Kasumi-1 (cell line): ENCODE measurements at regions not wholly inside any gene's neighbourhood (a gene's known extent, or its start where the extent isn't known, plus 50 kb on each side); places are given as distances from the start of the nearest gene placed in this dataset.

Source experiments
- DNase-seq, 2 experiments: peaks; one replicate each; lab custom pipeline; 2025; lab: John Stamatoyannopoulos, UW

DNA sequence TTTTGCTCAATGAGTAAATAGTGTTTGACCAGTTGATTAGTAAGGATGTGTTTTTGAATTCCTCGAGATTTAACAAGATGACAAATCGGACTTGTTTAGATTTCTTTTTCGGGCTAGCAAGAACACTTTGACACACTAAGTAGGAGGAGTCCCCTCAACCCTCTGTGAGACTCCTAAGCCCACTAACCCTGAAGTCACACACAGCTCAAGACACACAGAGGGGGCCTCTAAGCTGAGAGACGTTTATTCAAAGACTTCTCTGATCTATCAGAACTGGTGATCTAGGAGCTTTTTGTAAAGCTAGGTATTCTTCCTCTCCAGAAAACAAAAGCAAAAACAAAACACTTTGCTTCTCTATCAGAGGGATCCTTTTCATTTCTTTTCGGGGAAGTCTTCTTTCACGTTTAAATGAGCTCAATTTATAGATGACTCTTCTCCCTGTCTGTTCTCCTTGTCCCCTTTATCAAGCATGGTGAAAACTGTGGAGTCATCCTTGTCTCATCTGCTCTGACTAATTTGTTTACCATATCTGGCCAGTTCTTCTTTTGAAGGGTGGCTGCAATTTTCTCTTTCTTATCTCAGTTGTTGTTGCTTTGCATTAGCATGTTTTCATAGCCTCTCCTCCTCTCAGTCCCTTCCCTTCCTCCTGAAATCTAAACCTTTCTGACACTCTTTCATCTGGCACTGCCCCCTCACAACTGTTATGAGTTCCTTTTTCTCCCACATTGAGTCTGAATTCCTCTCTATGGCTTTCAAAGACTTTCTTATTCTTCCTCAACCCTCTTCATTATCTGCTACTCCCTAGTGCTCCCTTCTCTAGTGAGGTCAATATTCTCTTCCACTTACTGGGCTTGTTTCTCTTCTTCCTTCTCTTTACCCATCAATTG lies 68.5 kb upstream of the RAI14 start:
- DNase-seq, result peak in 1 of 2 experiments; percentile 12

DNA sequence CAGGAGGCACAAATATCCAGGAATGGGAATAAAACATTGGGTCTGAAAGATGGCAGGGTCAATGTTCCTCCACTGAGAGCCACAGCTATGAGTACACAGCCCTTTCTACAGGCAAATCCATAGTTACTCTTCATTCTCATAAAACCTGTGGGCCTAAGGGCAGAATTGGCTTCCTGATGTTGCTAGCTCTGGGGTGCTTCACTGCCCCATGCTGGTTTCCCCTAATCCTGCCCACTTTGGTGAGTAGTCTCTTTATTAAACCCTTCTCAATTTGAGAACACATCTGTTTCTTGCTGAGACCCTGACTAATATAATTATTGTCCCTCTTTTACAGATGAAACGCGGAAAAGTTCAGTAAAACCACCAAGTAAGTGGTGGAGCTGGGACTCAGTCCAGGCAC lies 66.3 kb upstream of the RAI14 start:
- DNase-seq, result no peak

DNA sequence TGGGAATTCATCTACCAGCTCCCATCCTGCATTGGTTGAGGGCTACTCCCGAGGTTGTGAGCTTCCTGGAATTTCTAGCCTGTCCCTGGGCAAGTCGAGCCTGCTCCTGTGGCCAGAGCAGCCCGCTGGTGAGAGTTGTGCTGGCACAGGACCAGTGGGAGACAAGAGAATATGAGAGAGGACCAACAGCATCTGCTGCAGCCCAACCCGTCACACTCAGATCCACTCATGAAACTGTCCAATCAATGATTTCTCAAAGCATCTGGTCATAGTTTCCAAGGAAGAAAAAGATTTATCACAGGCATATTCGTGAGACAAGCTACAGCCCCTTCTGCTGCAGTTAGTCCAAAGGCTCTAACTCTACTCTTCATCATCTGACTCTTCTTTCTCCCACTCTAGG lies 64.4 kb upstream of the RAI14 start:
- DNase-seq, result no peak

DNA sequence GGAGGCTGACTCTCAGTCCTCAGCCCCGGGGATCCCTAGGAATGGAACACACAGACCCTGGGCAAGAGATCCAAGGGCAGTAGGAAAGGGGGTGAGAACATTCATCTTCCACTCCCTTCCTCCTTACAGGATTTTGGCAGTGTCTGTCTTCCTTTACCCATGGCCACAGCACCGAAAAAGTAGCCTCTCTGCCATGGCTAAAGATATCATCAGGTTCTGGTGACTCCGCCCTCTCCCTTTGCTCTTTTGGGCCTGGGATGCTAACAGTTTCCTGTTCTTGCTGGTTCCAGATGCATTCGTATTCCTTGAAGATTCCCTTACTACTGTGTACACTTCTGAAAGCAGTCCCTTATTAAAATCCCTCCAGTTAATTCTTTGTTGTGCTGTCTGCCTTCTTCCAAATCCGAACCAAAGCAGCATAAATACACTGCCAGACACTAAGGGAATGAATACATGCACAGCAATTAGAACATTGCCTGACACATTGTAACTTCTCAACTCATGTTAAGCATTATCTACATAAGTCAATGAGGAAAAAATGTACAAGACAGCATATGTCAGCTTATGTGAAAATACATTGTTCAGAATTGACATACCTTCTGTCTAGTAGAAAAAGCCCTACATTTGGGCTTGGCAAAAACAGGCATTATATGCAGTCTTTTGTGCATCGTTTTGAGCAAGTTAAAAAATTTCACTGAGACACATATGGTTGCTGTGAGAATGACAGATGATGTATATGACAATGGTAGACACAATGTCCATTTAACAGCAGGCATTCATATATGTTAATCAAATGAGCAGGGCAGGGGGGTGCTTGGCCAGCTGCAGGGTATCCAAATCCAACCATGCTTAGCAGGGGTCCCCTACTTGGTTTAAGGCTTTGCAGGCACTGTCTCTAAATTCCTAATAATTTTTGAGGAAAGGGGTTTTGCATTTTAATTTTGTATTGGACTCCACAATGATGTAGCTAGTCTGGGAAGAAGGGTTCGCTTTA lies 58.8 kb upstream of the RAI14 start:
- no peak for DNase-seq

DNA sequence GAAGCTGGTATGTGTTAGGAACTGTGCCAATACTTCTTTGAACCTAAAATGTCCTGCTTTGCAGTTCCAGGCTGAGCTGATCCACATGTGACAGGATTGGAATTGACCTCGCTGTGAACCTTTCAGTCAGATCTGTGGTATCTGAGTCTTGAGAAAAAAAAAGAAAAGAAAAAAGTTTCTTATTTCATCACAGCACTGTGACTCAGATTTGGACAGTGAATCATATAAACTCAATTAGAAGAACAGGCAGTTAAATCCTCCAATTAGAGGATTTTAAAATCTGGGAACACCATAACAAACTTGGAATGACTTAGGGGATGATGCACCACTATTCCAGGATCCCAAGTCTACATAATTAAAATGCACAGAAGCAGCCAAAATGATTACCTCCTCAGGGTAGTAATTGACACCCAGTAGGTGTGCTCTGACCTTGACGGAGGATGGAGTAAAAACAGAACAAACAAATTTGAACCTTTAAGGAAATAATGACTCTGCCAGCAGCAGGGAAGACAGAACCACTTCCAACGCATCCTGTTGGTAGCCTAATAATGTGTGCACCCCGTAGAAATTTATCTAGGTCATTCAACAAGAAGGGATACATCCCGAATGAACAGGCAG lies 57.8 kb upstream of the RAI14 start:
- no peak for DNase-seq

DNA sequence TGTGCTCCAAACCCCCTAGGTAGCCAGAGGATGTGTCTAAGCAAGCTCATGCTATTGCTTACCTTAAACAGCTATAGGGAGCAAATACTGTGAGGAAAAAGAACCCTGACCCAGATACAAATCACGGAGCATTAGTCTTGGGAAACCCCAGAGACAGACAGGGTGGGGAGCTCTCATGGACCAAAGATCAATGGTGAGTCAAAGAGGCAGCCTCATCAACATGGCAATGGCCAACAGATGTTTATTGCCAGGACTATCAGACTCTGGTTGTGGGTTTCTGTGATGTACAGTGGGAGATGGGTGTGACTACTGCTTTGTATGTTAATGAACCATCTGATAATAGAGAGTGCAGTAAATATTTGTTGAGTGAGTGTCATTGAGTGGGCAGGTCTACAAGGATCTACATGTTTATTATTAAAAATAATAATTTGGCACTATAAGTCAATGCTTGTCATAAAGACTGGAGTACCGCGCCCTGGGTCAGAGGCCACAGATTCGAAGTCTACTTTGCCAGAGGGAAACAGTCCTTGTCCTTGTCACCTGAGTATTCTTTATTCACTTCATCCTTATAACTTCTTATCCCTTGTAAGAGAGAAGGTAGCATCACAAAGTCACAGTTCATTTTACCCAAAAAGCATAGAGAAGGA lies 56.5 kb upstream of the RAI14 start:
- DNase-seq, result no peak

DNA sequence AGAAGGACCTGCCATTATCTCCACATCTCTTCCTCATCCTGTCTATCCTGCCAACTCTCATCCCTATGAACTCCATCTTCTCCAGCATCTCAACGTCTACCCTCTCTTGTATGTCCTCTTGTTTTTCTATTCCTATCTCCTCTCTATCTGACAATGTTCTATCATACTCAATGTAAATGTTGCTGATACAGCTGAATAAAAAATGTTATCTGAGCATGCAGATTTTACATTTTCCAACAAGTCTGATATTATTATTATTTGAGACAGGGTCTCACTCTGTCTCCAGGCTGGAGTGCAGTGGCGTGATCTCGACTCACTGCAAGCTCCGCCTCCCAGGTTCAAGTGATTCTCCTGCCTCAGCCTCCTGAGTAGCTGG lies 56.0 kb upstream of the RAI14 start:
- no peak for DNase-seq

DNA sequence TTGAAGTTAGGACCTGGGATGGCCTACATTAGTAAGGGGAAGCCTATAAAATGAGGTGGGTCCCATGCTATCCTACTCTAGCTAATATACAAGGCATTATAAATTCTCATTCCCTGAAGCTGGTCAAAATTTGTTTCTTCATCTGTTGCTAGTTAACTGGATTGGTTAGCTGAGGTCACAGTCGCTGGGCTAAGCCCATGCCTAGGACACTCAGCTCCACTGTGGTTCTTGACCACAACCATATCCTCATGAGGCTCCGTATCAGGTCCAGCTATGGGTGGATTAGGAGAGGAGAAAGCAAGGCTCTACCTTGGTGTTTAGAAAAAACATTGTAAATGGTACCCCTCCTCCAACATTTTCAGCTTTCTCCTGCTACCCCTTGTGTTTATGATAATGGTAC lies 52.8 kb upstream of the RAI14 start:
- no peak for DNase-seq

DNA sequence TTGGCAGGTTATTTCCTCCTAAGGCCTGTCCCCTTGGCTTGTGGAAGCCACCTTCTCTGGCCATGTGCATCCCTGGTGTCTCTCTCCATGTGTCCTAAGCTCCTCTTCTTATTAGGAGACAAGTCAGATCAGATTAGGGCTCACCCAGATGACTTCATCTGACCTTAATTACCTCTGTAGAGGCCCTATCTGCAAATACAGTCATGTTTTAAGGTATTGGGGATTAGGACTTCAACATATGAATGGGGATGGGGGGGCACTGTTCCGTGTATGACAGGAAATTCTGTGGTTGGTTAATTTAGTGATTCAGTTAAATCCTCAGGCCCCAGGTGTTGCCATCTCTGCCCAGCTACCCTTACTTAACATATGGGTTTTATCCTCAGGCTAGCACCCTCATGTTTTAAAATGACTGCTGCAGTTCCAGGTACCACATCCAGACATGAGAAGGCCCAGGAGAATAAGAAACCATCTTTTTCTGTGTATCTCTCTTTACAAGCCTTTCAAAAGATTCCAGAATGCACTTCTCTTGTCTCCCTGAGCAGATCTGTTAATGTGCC lies 51.9 kb upstream of the RAI14 start:
- no peak for DNase-seq

DNA sequence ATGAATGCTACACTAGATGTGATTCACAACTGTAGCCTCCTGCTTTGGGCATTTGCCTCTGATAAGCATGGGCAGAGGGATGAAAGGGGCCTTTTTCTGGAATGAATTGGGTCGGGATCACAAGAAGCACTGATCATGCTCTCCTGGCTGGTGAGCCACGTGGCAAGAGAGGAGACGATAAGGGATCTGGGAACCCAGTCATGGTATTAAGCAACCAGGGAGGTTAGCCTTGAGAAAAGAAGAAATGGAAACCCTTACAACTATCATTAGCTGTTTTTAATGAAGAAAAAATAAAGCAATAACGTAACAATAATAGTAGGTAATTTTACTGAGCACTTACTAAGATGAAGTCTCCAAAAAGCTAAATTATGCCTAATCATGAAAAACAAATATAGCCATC lies 50.0 kb upstream of the RAI14 start:
- no peak for DNase-seq
